ENCODE measurements at regions not wholly inside any gene's neighbourhood (a gene's known extent, or its start where the extent isn't known, plus 50 kb on each side); places are given as distances from the start of the nearest gene placed in this dataset.

DNA sequence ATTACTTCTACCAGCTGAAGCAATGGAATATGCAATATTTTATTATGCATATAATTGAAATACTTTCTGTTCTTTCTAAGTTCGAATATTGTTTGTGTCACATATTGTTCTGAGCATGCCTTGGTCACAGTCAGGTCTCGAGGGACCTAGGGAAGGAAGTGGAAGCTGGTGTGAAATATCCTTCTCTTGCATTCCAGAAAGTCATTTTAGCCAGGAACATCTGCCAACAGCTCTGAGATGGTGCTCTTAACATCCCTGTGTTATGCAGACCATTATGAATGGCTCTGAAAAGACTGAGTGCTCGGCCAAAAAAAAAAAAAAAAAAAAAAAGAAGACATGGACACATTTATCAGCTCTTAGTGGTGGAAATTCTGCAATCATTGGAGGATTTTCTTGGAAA lies 132.7 kb upstream of the JAG1 start:
- TF ChIP-seq, protein P1, sequence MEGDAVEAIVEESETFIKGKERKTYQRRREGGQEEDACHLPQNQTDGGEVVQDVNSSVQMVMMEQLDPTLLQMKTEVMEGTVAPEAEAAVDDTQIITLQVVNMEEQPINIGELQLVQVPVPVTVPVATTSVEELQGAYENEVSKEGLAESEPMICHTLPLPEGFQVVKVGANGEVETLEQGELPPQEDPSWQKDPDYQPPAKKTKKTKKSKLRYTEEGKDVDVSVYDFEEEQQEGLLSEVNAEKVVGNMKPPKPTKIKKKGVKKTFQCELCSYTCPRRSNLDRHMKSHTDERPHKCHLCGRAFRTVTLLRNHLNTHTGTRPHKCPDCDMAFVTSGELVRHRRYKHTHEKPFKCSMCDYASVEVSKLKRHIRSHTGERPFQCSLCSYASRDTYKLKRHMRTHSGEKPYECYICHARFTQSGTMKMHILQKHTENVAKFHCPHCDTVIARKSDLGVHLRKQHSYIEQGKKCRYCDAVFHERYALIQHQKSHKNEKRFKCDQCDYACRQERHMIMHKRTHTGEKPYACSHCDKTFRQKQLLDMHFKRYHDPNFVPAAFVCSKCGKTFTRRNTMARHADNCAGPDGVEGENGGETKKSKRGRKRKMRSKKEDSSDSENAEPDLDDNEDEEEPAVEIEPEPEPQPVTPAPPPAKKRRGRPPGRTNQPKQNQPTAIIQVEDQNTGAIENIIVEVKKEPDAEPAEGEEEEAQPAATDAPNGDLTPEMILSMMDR (IDR thresholded peaks at IDR 0.05): no peak
- TF ChIP-seq POLR2A (IDR thresholded peaks at IDR 0.05): no peak

Measured in Peyer's patch (tissue), 4 donors.